Mesenchymal stem cell (in vitro differentiated cells and primary cell): ENCODE measurements at regions not wholly inside any gene's neighbourhood (a gene's known extent, or its start where the extent isn't known, plus 50 kb on each side); places are given as distances from the start of the nearest gene placed in this dataset.

Experiments used
- DNase-seq: peaks from one replicate; pipeline ENCODE4 v3.0.0-alpha.2; 2013
- H2AFZ ChIP-seq: one replicate; pipeline ENCODE4 v1.6.1; 2013; ENCODE audit warnings: low read depth, mild to moderate bottlenecking, control low read depth, inconsistent platforms, low read length, moderate library complexity
- H2AK5ac ChIP-seq: 2 replicates; pipeline ENCODE4 v1.6.1; 2013; ENCODE audit warnings: low read length, moderate library complexity, mild to moderate bottlenecking, inconsistent platforms; ENCODE audit not compliant: severe bottlenecking
- H2BK120ac ChIP-seq: one replicate; pipeline ENCODE4 v1.6.1; 2013; ENCODE audit warnings: low read depth, mild to moderate bottlenecking, inconsistent platforms, low read length, moderate library complexity
- H2BK12ac ChIP-seq, 2 experiments: one replicate each; pipeline ENCODE4 v1.6.1; 2013; ENCODE audit warnings: inconsistent platforms in 2 of 2, low read length in 2 of 2, mild to moderate bottlenecking in 2 of 2, moderate library complexity in 2 of 2, control low read depth in 1 of 2
- H2BK15ac ChIP-seq: one replicate; pipeline ENCODE4 v1.6.1; 2013; ENCODE audit warnings: mild to moderate bottlenecking, low read depth, inconsistent platforms; ENCODE audit not compliant: poor library complexity, severe bottlenecking
- H2BK5ac ChIP-seq: 2 replicates; pipeline ENCODE4 v1.6.1; 2013; ENCODE audit warnings: low read depth, mild to moderate bottlenecking, low read length, control low read depth, inconsistent platforms; ENCODE audit not compliant: poor library complexity, severe bottlenecking
- H3K14ac ChIP-seq, 2 experiments: one replicate each; pipeline ENCODE4 v1.6.1; 2013; ENCODE audit warnings: inconsistent platforms in 2 of 2, low read length in 2 of 2, control low read depth in 1 of 2, mild to moderate bottlenecking in 1 of 2, moderate library complexity in 1 of 2
- H3K18ac ChIP-seq, 2 experiments: one replicate each; pipeline ENCODE4 v1.6.1; 2013; ENCODE audit warnings: inconsistent platforms in 2 of 2, low read length in 2 of 2, control low read depth in 1 of 2, low read depth in 1 of 2, mild to moderate bottlenecking in 1 of 2
- H3K23ac ChIP-seq, 2 experiments: one replicate each; pipeline ENCODE4 v1.6.1; 2013; ENCODE audit warnings: inconsistent platforms in 2 of 2, low read length in 2 of 2, mild to moderate bottlenecking in 2 of 2, moderate library complexity in 2 of 2, control low read depth in 1 of 2
- H3K27ac ChIP-seq: 2 replicates; pipeline ENCODE4 v1.5.1; 2013; ENCODE audit warnings: mild to moderate bottlenecking, moderate library complexity, low read length, control low read depth, inconsistent platforms; ENCODE audit not compliant: poor library complexity, severe bottlenecking
- H3K27me3 ChIP-seq, 2 experiments: 2 replicates each; pipeline versions ENCODE4 v1.6.1 to v1.7.0; 2013; ENCODE audit warnings: low read length in 2 of 2, mild to moderate bottlenecking in 2 of 2, moderate library complexity in 2 of 2, control low read depth in 1 of 2, inconsistent platforms in 1 of 2; ENCODE audit not compliant: control insufficient read depth in 1 of 2, insufficient read depth in 1 of 2
- H3K36me3 ChIP-seq, 2 experiments: 2 replicates each; pipeline versions ENCODE4 v1.6.1 to v1.7.0; 2013; ENCODE audit warnings: low read length in 2 of 2, control low read depth in 1 of 2, inconsistent platforms in 1 of 2, low read depth in 1 of 2, mild to moderate bottlenecking in 1 of 2; ENCODE audit not compliant: insufficient read depth in 2 of 2, control insufficient read depth in 1 of 2
- H3K4ac ChIP-seq, 2 experiments: one replicate each; pipeline ENCODE4 v1.6.1; 2013; ENCODE audit warnings: inconsistent platforms in 2 of 2, low read length in 2 of 2, mild to moderate bottlenecking in 2 of 2, moderate library complexity in 2 of 2, control low read depth in 1 of 2, low read depth in 1 of 2
- H3K4me1 ChIP-seq: 2 replicates; pipeline ENCODE4 v1.6.1; 2013; ENCODE audit warnings: low read depth, low read length, control low read depth; ENCODE audit not compliant: control insufficient read depth, insufficient read depth
- H3K4me2 ChIP-seq: 2 replicates; pipeline ENCODE4 v1.6.1; 2013; ENCODE audit warnings: low read length, mild to moderate bottlenecking, inconsistent platforms; ENCODE audit not compliant: poor library complexity, severe bottlenecking
- H3K4me3 ChIP-seq, 2 experiments: 2 replicates each; pipeline versions ENCODE4 v1.5.1 to v1.7.0; 2013; ENCODE audit warnings: low read length in 2 of 2, mild to moderate bottlenecking in 2 of 2, control low read depth in 1 of 2, low read depth in 1 of 2; ENCODE audit not compliant: insufficient read depth in 1 of 2
- H3K79me1 ChIP-seq: replicated peaks from 2 replicates; pipeline ENCODE4 v1.6.1; 2013; ENCODE audit warnings: mild to moderate bottlenecking, control low read depth, low read length, inconsistent platforms; ENCODE audit not compliant: poor library complexity, severe bottlenecking
- H3K9ac ChIP-seq: 2 replicates; pipeline ENCODE4 v1.7.0; 2013; ENCODE audit warnings: mild to moderate bottlenecking, low read length, moderate library complexity
- H3K9me3 ChIP-seq: 2 replicates; pipeline ENCODE4 v1.7.0; 2013; ENCODE audit warnings: mild to moderate bottlenecking, low read length; ENCODE audit not compliant: control insufficient read depth
- H4K8ac ChIP-seq: one replicate; pipeline ENCODE4 v1.6.1; 2013; ENCODE audit warnings: inconsistent platforms, mild to moderate bottlenecking, low read length, moderate library complexity
- H4K91ac ChIP-seq: one replicate; pipeline ENCODE4 v1.6.1; 2013; ENCODE audit warnings: mild to moderate bottlenecking, low read length, inconsistent platforms
- WGBS: methylation state at CpG from one replicate; pipeline ENCODE4 v1.1.7; 2013; ENCODE audit warnings: mixed read lengths; 5-methylcytosine and 5-hydroxymethylcytosine counted together

DNA sequence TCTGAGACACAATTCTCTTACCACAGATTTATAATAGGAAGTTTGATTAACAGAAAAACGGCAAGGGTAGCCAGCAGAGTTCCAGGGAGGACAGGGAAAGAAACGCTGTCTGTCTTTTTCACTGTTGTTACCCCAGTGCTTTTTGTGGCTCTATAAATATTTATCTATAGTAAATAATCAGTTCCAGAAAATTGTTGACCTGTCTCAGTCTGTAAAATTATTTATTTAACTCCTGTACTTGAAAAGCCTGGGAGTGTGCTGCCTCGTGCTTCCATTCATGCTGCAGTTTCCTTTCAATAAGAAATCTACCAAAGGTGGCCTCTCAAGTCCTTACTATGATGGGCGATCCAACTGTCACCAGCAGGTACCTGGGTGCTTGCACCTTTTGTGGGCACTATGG lies 102.9 kb downstream of the ETAA1 start:
- H3K14ac ChIP-seq = no peak overlapping the region

DNA sequence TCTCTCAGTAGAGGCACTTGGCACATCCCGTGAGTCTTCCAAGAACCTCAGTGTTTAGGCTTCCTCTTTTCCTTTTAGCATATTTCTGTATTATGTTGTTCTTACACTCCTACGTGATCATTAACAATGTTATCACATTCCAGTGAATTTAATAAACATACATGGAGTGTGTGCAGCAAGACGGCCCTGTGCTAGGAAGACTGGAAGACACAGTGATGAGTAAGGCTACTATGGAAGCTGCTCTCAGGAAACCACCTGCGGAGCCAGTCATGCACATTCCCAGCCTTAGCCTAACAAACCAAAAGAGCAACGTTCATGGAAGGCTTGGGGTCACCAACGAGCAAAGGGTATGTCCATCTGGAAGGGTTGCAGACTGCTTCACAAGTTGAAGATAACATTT lies 103.4 kb downstream of the ETAA1 start:
- no peak overlapping the region for H2AK5ac ChIP-seq
- H3K23ac ChIP-seq = no peak overlapping the region
- no peak overlapping the region for H3K4me2 ChIP-seq
- no peaks in the 10 kb centered on the region for H3K36me3 ChIP-seq
- no peak overlapping the region for H3K14ac ChIP-seq
- no peak overlapping the region for H2BK120ac ChIP-seq
- H3K27me3 ChIP-seq = no peaks in the 10 kb centered on the region
- no peaks in the 10 kb centered on the region for H3K4me1 ChIP-seq
- no peak overlapping the region for H3K9ac ChIP-seq
- no peak overlapping the region for H2BK5ac ChIP-seq
- no peak overlapping the region for H3K4ac ChIP-seq
- H4K8ac ChIP-seq = no peak overlapping the region
- H2BK15ac ChIP-seq = no peak overlapping the region
- H3K27ac ChIP-seq = no peak overlapping the region
- no peaks in the 10 kb centered on the region for H3K9me3 ChIP-seq
- peak overlapping the region in 1 of 2 experiments; percentile 7 for H2BK12ac ChIP-seq
- no peaks in the 10 kb centered on the region for H3K79me1 ChIP-seq
- H3K4me3 ChIP-seq = no peak overlapping the region
- peak; percentile 41 for DNase-seq
- WGBS = 51% methylated on average over 4 of the region's 6 CpGs
- peak overlapping the region in 1 of 2 experiments; percentile 22 for H3K18ac ChIP-seq
- H4K91ac ChIP-seq = no peak overlapping the region
- no peak overlapping the region for H2AFZ ChIP-seq

More for the DNA sequence above, 102.9 kb downstream of the ETAA1 start:
- Histone ChIP-seq H3K27ac (no peak overlapping the region), H2BK5ac (no peak overlapping the region), H3K36me3 (no peaks in the 10 kb centered on the region), H2BK15ac (no peak overlapping the region), H2BK120ac (no peak overlapping the region), H3K9me3 (no peaks in the 10 kb centered on the region), H2BK12ac (no peak overlapping the region), H3K4me3 (no peak overlapping the region), H3K27me3 (no peaks in the 10 kb centered on the region), H3K79me1 (no peaks in the 10 kb centered on the region), H3K18ac (peak overlapping the region in 1 of 2 experiments; percentile 43), H3K4ac (no peak overlapping the region), H3K9ac (no peak overlapping the region), H3K4me2 (no peak overlapping the region), H4K8ac (no peak overlapping the region), H3K4me1 (no peaks in the 10 kb centered on the region), H2AK5ac (no peak overlapping the region), H3K23ac (no peak overlapping the region), H2AFZ (no peak overlapping the region), H4K91ac (no peak overlapping the region)
- no peak for DNase-seq
- 87% methylated on average over 2 of the region's 4 CpGs for WGBS

DNA sequence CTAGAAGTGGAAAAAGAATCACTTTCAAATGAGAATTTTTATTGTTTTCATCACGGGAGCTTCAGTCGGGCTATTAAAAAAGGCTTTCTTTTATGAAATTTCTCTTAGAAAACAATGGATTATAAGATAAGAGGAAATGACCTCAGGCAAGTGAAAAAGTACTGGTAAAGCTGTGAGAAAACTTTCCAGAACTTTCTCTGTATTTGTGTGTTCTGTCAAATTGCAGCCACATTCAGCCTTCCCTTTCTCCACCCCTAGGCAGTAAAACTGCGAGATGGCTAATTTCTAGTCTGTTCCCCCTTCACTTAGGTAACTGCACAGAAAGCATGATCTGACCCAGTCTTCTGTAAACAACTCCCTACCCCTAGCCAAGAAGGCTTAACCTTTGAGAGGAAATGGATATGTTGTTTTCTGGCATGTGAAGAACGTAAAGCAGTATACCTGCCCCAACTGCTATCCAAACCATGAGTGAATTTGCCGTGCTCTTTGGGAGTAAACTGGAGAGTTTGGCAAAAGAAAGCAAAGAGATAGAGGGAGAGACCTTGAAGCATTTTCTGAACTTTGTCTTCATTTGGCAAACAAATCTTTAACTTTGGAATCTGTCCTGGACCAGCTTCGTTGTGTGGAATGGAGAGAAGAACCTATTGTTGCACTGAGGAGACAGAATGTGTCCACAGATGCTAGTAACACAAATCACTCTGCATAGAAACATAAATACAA lies 105.4 kb downstream of the ETAA1 start:
- no peak overlapping the region for H4K8ac ChIP-seq
- no peaks in the 10 kb centered on the region for H3K4me1 ChIP-seq
- peak overlapping the region; percentile 69 for H2AFZ ChIP-seq
- H3K23ac ChIP-seq = no peak overlapping the region
- no peak overlapping the region for H3K4me3 ChIP-seq
- no peak overlapping the region for H4K91ac ChIP-seq
- no peak overlapping the region for H3K18ac ChIP-seq
- H2BK15ac ChIP-seq = no peak overlapping the region
- H3K14ac ChIP-seq = no peak overlapping the region
- no peaks in the 10 kb centered on the region for H3K9me3 ChIP-seq
- no peak for DNase-seq
- H2AK5ac ChIP-seq = no peak overlapping the region
- H3K4ac ChIP-seq = peak overlapping the region in 1 of 2 experiments; percentile 28
- no peak overlapping the region for H2BK5ac ChIP-seq
- no peak overlapping the region for H3K4me2 ChIP-seq
- no peak overlapping the region for H3K27ac ChIP-seq
- 25% methylated on average over 3 of the region's 6 CpGs for WGBS
- peak overlapping the region; percentile 49 to 64 for H2BK12ac ChIP-seq
- no peaks in the 10 kb centered on the region for H3K79me1 ChIP-seq
- no peaks in the 10 kb centered on the region for H3K27me3 ChIP-seq
- H2BK120ac ChIP-seq = no peak overlapping the region
- H3K9ac ChIP-seq = no peak overlapping the region
- no peaks in the 10 kb centered on the region for H3K36me3 ChIP-seq

DNA sequence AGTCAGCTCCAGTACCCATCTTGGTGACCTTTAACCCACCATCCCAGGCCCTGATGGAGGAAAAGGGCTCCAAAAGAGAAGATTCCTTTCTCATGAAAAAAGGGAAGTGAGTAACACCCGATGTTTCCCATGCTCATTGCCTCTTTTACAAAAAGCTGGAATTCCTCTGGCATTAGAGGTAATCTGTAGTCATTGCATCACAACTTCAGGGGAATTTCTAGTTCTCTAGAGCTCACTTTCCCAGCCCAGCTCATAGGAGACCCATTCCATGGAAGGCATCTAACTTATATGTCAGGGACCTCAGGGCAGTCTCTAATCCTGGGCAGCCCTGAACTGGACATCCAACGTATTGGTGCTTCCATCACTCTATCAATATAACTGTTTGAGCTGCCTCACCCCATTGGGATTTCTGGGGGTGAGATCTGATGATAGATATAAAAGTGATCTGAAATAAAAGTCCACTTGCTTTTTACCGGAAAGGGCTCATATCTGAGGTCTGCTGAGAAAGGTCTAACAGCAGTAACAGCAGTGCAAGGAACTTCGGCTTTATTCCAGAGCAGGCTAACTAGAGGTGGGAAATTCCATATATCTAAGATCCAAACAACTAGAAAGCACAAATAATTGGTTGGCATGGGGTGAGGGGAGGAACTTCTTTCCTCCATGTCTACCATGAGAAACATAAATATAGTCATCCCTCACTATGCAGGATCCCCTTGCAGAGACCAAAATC lies 106.1 kb downstream of the ETAA1 start:
- H2BK12ac ChIP-seq = peak overlapping the region; percentile 6 to 15
- no peak overlapping the region for H2BK5ac ChIP-seq
- no peak overlapping the region for H3K27ac ChIP-seq
- no peak overlapping the region for H2BK15ac ChIP-seq
- no peak overlapping the region for H2BK120ac ChIP-seq
- H3K79me1 ChIP-seq = no peaks in the 10 kb centered on the region
- H3K9me3 ChIP-seq = no peaks in the 10 kb centered on the region
- no peaks in the 10 kb centered on the region for H3K27me3 ChIP-seq
- H2AK5ac ChIP-seq = no peak overlapping the region
- H4K8ac ChIP-seq = peak overlapping the region; percentile 52
- H3K36me3 ChIP-seq = no peaks in the 10 kb centered on the region
- DNase-seq = peak; percentile 93
- no peak overlapping the region for H3K9ac ChIP-seq
- H2AFZ ChIP-seq = no peak overlapping the region
- no peak overlapping the region for H3K23ac ChIP-seq
- H3K18ac ChIP-seq = no peak overlapping the region
- H3K4me3 ChIP-seq = no peak overlapping the region
- no peak overlapping the region for H3K4me2 ChIP-seq
- H3K4ac ChIP-seq = no peak overlapping the region
- no peaks in the 10 kb centered on the region for H3K4me1 ChIP-seq
- no peak overlapping the region for H3K14ac ChIP-seq
- 55% methylated on average over 3 of the region's 4 CpGs for WGBS
- no peak overlapping the region for H4K91ac ChIP-seq
